ENCODE measurements at regions not wholly inside any gene's neighbourhood (a gene's known extent, or its start where the extent isn't known, plus 50 kb on each side); places are given as distances from the start of the nearest gene placed in this dataset.

GRCh38 chr6:28838634-28839442 lies 84.9 kb downstream of the TRIM27 start:
- DNase-seq (ENCODE audit: low read depth, low spot score), result peak; percentile 96

- no peak for DNase-seq (ENCODE audit: low read depth, low spot score)
Observed at GRCh38 chr6:28839443-28840120, 84.2 kb downstream of the TRIM27 start.

GRCh38 chr6:28841290-28841689 lies 82.5 kb downstream of the TRIM27 start:
- peak; percentile 50 for DNase-seq (ENCODE audit: low read depth, low spot score)

- DNase-seq (ENCODE audit: low read depth, low spot score), result peak; percentile 70
Observed at GRCh38 chr6:28848756-28849155, 75.0 kb downstream of the TRIM27 start.

Measured in ELF-1 (cell line).